ENCODE measurements at regions not wholly inside any gene's neighbourhood (a gene's known extent, or its start where the extent isn't known, plus 50 kb on each side); places are given as distances from the start of the nearest gene placed in this dataset.

DNA sequence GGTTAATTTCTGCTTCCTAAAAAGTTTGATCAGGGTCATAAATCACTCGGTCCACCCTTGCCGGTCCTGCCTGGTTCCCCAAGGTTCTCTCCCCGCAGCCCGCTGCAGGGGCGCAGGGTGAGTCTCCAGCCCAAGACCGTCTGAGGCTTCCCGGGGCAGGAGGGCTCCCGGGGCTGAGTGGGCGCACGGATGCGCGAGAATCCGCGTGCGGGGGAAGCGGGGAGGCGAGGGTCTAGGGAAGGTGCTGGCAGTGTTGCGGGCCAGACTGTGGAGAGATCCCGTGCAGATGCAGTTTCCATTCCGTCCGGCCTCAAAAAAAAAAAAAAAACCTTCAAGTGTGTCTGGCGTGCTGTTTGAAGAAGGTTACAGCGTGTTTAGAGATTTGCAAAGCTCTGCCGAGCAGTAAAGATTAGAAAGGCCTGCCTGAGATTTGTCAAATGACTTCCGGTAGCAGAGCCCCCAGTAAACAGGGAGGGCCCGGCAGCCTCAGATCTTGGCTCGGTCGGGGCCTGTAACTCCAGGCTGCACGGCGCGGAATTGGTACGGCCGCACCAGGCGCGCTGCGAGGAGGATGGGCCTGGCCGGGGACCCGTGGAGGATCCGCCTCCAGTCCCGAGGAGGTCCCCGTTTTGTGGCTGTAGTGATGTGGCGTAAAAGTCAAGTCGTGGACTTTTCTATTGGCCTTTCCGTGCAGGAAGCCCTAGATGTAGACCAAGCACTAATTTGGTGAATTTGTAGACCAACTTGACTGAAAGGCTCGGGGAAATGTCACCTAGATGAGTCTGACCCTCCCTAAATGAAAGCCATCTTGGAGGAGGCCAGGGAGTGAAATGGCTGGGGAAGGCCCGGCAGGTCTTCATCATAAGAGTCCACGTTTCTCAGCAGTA, 293.2 kb upstream of the NFE2L3 start:
- Histone ChIP-seq H3K36me3 (no peaks in the 10 kb centered on the region), H3K4me1 (peaks cover 0 to 51% (median 3%) of the 10 kb centered on the region in 3 donors), H3K9me3 (peaks cover 0 to 33% (median 0%) of the 10 kb centered on the region in 3 donors), H3K4me3 (no peak overlapping the region), H3K27me3 (peaks cover 100% of the 10 kb centered on the region), H3K27ac (no peak overlapping the region)
- no peak for ATAC-seq
- WGBS, 2 donors (ENCODE audit: low coverage in 1 of 2): 30 to 47% methylated on average over 4 to 16 of the region's 47 CpGs
- TF ChIP-seq, protein P1, sequence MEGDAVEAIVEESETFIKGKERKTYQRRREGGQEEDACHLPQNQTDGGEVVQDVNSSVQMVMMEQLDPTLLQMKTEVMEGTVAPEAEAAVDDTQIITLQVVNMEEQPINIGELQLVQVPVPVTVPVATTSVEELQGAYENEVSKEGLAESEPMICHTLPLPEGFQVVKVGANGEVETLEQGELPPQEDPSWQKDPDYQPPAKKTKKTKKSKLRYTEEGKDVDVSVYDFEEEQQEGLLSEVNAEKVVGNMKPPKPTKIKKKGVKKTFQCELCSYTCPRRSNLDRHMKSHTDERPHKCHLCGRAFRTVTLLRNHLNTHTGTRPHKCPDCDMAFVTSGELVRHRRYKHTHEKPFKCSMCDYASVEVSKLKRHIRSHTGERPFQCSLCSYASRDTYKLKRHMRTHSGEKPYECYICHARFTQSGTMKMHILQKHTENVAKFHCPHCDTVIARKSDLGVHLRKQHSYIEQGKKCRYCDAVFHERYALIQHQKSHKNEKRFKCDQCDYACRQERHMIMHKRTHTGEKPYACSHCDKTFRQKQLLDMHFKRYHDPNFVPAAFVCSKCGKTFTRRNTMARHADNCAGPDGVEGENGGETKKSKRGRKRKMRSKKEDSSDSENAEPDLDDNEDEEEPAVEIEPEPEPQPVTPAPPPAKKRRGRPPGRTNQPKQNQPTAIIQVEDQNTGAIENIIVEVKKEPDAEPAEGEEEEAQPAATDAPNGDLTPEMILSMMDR (IDR thresholded peaks at IDR 0.05): no peak
- TF ChIP-seq EP300 (IDR thresholded peaks at IDR 0.05) (no peak), POLR2AphosphoS5 (IDR thresholded peaks at IDR 0.05) (no peak), POLR2A (IDR thresholded peaks at IDR 0.05) (no peak)

DNA sequence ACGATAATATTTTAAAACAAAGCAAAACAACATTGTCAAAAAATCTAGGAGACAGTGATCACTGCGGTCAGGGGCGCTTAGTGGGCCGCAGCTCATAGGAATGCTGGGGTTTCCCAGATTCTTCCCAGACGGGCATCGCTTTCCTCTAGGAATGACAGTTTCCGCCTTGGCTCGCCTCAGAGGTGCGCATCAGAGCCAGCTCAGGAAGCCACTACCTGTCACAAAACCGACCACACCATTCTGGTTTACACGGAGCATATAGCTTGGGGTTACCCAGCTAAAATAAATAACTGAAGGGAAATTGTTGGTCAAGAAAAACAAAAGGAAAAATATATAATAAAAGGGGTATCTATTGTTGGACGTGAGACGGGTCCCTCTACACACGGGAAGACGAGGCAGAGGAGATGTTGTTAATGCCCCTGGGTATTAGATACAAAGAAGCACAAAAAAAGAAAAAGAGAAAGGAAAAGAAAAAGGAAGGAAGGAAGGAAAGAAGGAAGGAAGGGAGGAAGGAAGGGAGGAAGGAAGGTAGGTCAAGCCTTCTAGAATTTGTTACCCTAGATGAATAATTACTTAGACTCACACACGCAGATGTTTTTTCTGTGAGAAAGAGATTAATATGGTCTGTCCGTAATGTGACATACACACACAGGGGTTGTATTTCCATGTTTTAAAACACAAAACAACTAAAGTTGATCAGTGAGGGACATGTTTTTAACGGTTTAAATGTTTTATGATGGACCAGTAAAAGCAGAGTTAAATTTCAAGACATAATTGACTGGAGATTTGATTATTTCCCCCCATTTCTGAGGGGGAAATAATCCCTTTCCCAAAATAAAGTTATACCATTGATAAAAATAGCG, 292.4 kb upstream of the NFE2L3 start:
- 29 to 53% methylated on average over 10 to 16 of the region's 19 CpGs for WGBS, 2 donors (ENCODE audit: low coverage in 1 of 2)
- ATAC-seq: no peak
- TF ChIP-seq, protein P1 (IDR thresholded peaks at IDR 0.05): no peak
- TF ChIP-seq EP300 (IDR thresholded peaks at IDR 0.05) (no peak), POLR2A (IDR thresholded peaks at IDR 0.05) (no peak), POLR2AphosphoS5 (IDR thresholded peaks at IDR 0.05) (no peak)
- Histone ChIP-seq H3K4me1 (peaks cover 0 to 43% (median 3%) of the 10 kb centered on the region in 3 donors), H3K27me3 (peaks cover 100% of the 10 kb centered on the region), H3K27ac (no peak overlapping the region), H3K9me3 (peaks cover 0 to 33% (median 0%) of the 10 kb centered on the region in 3 donors), H3K4me3 (no peak overlapping the region), H3K36me3 (no peaks in the 10 kb centered on the region)

DNA sequence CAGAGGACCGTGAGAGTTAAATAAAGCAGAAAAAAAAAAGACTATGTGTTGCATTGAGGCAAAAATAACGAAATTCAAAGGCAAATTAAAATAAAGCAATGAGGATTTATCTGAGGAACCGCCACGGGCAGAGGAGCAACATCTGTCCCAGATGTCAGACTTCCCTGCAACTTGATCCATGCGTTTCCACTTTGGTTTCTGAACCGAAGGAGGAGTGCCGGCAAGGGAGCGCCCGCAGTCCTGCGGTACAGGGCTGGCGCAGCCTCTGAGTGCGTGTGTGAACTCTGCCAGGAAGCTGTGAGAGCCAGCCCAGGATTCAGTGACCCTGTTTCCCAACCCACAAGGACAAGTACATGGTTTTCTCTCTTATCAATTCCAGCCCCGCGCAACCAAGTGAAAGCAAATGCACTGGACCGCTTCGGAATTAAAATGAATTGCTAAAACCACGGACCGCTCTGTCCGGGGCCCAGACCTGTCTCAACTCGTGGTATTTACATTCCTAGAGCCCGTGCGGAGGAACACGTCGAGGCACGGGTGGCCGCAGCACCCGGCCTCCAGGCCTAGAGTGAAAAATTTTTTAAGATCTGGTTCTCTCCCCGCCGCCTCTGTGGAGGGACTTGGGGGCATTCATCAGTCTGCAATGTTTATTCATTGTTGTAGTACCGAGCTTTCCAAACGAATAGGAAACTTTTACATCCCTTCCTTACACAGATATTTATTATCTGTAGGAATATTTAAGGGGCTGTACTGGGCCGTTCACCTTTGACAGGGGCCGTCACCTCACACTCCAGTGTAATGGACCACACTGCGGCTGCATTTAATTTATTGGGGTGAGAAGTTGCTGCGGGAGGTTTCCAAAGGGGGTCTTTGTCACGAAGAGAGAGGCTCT, 291.5 kb upstream of the NFE2L3 start:
- no peak overlapping the region for H3K4me3 ChIP-seq
- no peak for ATAC-seq
- 0 to 14% methylated on average over 2 to 9 of the region's 36 CpGs for WGBS, 2 donors (ENCODE audit: low coverage in 1 of 2)
- peaks cover 0 to 33% (median 0%) of the 10 kb centered on the region in 3 donors for H3K9me3 ChIP-seq
- TF ChIP-seq, protein P1 (IDR thresholded peaks at IDR 0.05): no peak
- TF ChIP-seq POLR2A (IDR thresholded peaks at IDR 0.05) (no peak), POLR2AphosphoS5 (IDR thresholded peaks at IDR 0.05) (no peak), EP300 (IDR thresholded peaks at IDR 0.05) (no peak)
- no peak overlapping the region for H3K27ac ChIP-seq
- peaks cover 0 to 39% (median 3%) of the 10 kb centered on the region in 3 donors for H3K4me1 ChIP-seq
- no peaks in the 10 kb centered on the region for H3K36me3 ChIP-seq
- H3K27me3 ChIP-seq: peaks cover 100% of the 10 kb centered on the region

DNA sequence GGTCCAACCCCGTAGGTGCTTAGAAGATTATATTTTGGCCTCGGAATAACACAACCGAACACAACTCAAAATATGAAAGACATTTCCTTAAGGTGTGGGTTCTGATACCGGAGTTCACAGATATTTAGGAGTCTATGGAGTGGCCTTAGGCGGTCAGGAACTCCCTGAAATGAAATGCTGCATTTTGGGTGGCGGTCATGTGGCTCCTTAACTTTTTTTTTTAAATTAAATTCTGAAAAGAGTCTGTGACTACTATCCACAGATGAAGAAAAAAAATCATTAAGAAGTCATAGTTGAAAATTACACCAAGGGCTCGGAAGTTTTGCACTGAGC, 290.9 kb upstream of the NFE2L3 start:
- 22 to 36% methylated on average over 4 to 7 of the region's 7 CpGs for WGBS, 2 donors (ENCODE audit: low coverage in 1 of 2)
- H3K4me1 ChIP-seq: peaks cover 0 to 33% (median 3%) of the 10 kb centered on the region in 3 donors
- H3K4me3 ChIP-seq: no peak overlapping the region
- ATAC-seq: no peak
- peaks cover 0 to 33% (median 0%) of the 10 kb centered on the region in 3 donors for H3K9me3 ChIP-seq
- H3K27ac ChIP-seq: no peak overlapping the region
- no peak for TF ChIP-seq EP300 (IDR thresholded peaks at IDR 0.05)
- TF ChIP-seq POLR2AphosphoS5 (IDR thresholded peaks at IDR 0.05): no peak
- TF ChIP-seq, protein P1 (IDR thresholded peaks at IDR 0.05): no peak
- TF ChIP-seq POLR2A (IDR thresholded peaks at IDR 0.05): no peak
- H3K36me3 ChIP-seq: no peaks in the 10 kb centered on the region
- H3K27me3 ChIP-seq: peaks cover 100% of the 10 kb centered on the region

All from gastroesophageal sphincter (tissue), 4 donors.